ENCODE measurements at regions not wholly inside any gene's neighbourhood (a gene's known extent, or its start where the extent isn't known, plus 50 kb on each side); places are given as distances from the start of the nearest gene placed in this dataset.

GRCh38 chr17:36661047-36661666 lies 59.8 kb downstream of the MRM1 start:
- no peak for DNase-seq (ENCODE audit: low read depth in 2 of 2)

DNA sequence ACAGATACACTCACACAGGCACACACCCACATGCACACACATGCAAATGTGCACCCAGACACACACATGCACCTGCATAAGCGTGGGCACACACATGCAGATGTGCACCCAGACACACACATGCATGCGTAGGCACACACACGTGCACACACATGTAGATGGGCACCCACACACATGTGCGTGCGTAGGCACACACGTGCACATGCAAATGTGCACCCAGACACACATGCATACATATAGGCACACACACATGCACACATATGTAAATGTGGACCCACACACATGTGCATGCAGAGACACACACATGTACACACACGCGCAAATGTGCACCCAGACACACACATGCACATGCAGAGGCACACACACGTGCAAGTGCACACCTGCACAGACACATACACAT lies 60.3 kb downstream of the MRM1 start:
- DNase-seq (ENCODE audit: low read depth in 2 of 2): no peak

- no peak for DNase-seq (ENCODE audit: low read depth in 2 of 2)
Measured at GRCh38 chr17:36665417-36665816, 64.0 kb downstream of the MRM1 start.

- DNase-seq (ENCODE audit: low read depth in 2 of 2): no peak
Measured at GRCh38 chr17:36667922-36668321, 66.5 kb downstream of the MRM1 start.

DNA sequence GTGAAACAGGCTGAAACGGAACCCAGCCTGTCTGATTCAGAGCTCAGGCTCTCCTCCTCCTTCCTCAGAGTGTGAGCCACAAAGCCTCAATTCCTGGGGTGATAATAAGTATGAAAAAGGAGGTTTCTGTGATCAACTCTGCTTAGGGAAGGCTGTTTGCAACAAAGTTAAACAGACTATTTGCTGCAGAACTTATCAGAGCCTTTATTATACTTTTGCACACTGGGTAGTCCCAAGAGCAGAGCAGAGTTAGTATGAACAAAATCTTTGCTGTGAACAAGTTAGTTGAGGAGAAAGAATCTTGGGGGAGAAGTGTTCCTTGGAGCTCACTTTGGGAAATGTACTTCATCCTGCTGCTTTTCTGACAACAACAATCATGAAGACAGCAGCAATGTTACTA lies 67.4 kb downstream of the MRM1 start:
- no peak for DNase-seq (ENCODE audit: low read depth in 2 of 2)

DNA sequence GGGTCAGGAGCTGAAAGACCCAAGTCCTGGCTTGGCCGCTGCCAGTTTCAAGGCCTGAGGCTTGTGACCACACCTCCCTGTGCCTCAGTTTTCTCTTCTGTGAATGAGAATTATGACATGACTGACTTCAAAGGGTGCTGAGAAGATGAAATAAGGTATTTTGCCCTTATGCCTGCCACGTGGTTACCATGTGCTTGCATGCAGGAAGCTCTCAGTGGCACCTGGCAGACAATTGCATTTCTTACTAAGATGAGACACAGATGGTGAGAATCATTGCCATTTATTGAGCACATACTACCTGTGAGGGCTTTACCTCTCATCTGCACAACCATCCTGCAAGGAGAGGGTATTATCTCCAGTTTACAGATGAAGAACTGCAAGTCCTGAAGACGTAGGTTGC lies 69.8 kb downstream of the MRM1 start:
- DNase-seq (ENCODE audit: low read depth in 2 of 2): no peak

DNA sequence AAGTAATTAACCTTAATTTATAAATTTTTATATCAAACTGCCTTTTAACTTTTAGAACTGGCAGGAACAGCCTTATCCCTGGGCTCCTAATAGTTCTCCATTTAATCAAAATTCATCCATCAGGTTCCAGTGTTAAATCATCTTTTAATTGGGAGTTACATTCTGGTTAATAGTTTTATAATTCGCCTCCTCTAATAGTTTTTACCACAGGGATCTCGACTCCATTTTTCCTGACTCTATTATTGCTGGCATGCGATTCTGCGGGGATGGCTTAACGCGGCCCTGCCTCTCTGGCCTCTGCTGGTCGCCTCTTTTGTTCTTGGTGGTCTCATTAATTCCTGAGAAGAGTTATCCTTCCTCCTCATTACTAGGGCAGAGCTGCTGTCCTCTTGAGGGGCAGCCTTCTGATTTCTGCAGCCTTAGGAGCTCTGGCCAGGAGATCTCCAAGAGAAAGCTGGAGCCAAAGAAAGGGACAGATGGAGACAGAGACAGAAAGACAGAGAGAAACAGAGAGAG lies 71.1 kb downstream of the MRM1 start:
- no peak for DNase-seq (ENCODE audit: low read depth in 2 of 2)

GRCh38 chr17:36673068-36673467 lies 71.7 kb downstream of the MRM1 start:
- DNase-seq (ENCODE audit: low read depth in 2 of 2): no peak

DNA sequence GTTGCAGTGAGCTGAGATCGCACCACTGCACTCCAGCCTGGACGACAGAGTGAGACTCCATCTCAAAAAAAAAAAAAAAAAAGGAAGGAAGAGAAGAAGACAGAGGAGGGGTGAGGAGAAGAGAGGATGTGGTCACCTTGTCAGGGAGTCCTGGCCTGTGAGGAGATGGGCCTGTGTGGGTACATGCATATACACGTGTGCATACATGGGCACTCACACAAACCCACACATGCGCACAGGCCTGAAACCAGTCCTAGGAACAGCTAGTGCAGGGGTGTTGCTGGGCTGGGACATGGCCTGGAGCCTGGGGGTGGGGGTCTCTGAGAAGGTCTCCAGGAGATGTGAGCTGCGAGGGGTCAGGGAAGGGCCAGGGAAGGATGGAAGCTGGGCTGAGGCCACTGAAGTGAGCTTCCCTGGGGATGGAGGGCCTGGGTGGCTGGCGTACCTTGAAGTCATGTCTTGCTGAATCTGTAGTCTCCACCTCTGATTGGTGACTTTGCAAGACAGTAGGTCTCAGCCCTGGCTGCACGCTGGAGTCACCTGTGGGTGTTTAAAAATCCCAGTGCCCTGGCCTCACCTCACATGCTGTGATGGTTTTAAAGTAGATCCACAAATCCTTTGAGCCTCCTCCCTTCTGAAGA lies 72.4 kb downstream of the MRM1 start:
- DNase-seq (ENCODE audit: low read depth in 2 of 2): no peak

DNA sequence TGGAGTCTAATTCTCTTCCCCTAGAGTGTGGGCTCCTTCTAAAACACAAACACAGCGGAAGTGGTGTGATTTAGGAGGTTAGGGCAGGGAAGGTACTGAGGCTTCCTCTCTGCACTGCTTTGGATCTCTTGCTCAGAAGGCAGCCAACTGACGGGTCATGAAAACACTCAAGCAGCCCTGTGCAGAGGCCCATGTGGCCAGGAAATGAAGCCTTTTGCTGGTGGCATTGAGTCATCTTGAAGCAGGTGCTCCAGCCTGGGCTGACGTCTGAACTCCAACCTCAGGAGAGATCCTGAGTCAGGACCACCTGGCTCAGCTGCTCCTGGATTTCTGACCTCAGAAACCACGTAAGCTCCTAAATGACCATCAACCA lies 72.9 kb downstream of the MRM1 start:
- no peak for DNase-seq (ENCODE audit: low read depth in 2 of 2)

DNA sequence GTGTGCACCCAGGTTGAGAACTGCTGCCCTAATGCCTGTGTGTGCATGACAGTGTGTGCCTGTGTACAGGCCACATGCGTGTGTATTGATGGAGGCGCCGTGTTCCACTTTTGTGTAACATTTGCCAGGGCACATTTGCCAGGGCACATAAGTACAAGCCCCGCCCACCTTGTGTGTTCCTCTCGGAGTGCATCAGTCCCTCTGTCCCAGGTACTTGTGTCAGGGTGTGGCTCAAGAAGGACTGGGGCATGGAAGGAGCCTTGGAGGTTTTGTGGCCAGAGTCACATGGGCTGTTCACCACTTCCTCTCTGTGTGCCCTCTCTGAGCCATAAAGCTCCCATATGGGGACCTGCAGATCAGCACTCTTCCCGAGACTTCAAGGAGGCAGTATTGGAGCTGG lies 73.9 kb downstream of the MRM1 start:
- DNase-seq (ENCODE audit: low read depth in 2 of 2): no peak

- DNase-seq (ENCODE audit: low read depth in 2 of 2): no peak
Measured at GRCh38 chr17:36675786-36676185, 74.4 kb downstream of the MRM1 start.

GRCh38 chr17:36679815-36680467 lies 78.6 kb downstream of the MRM1 start:
- DNase-seq (ENCODE audit: low read depth in 2 of 2): no peak

GRCh38 chr17:36680701-36681202 lies 79.4 kb downstream of the MRM1 start:
- DNase-seq (ENCODE audit: low read depth in 2 of 2): no peak

DNA sequence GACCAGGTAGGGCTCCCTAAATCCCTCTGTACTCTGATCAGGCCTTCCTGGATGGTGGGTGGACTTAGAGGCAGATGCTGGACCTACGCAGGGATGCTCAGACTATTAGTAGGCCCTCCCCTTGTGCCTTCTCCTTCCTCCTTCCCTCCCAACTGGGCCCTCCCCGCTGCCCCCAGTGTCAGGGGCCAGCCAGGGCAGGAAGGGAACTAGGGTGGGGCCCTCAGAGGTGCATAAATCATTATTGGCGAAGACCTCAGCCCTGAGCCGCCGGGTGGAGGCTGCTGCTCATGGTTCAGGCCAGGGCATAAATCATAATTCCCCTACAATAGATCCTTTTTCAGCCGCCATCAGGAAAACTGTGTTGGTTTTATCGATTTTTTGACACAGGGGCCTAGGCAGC lies 81.4 kb downstream of the MRM1 start:
- DNase-seq (ENCODE audit: low read depth in 2 of 2): no peak

GRCh38 chr17:36683387-36683786 lies 82.0 kb downstream of the MRM1 start:
- DNase-seq (ENCODE audit: low read depth in 2 of 2): no peak

GRCh38 chr17:36684134-36684533 lies 82.8 kb downstream of the MRM1 start:
- DNase-seq (ENCODE audit: low read depth in 2 of 2): no peak

DNA sequence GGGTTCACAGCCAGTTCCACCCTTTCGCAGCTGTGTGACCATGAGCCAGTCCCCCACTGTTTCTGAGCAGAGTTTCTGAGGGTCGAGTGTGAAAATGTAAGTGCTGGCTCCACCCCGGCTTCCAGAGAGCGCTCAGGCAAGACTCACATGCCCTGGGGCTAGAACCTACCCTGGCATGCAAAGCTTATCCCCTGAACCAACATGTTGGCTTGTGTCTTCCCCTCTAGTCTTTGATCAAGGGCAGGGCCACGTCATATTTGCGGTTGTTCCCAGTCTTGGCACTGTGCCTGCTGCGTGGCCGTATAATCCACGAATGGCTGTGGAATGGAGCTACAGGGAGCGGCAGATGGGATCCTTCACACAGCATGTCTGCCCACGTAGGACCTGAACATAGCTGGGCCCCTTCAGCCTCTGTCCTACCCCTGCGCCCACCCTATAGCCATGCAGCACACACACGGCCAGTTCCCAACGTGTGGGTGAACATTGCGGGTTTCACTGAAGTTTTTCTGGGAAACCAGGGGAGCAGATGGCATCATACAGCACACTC lies 84.8 kb downstream of the MRM1 start:
- DNase-seq (ENCODE audit: low read depth in 2 of 2): no peak

DNA sequence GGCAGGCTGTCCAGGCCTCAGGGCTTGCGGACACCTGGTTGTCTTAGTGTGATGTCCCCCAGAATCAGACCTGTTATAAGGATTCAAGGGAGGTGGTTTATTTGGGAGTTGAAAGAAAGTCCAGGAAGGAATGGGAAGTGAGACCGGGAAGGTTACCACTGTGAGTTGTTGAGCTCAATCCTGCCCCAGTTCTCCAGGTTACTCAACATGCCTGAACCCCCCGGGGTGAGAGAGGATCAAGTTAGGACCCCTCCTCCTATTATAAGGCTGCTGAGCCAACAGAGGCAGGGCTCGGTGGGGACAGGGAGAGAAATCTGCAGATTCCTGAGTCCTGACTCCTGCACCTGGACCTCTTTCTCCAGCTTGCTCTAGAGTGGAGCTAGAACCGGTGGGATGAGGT lies 86.4 kb downstream of the MRM1 start:
- DNase-seq (ENCODE audit: low read depth in 2 of 2): no peak

DNA sequence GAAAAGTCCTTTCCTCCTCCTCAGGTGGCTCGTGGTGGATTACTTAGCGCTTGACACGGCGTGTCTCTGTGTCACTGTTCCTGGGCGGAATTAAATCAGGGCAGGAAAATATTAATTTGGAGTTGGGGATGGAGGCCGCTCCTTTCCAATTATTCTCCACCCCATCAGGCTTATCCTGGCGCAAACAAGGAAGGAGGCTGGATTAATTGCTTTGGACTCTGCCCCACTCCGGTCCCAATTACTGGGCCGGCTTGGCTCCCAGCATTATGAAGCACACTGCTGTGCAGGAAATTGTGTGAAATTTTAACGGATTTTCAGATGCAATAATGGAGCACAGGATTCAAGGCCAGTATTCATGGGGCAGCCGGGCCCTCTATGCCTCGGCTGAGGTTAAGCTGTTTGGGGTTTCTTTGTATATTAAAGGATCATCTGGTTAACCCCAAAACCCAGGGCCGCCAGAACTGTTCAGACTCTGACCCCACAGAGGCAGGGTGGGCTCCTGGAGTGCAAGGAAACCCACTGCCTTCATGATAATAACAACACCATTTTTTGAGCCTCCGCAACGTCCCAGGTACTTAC lies 87.8 kb downstream of the MRM1 start:
- no peak for DNase-seq (ENCODE audit: low read depth in 2 of 2)

DNA sequence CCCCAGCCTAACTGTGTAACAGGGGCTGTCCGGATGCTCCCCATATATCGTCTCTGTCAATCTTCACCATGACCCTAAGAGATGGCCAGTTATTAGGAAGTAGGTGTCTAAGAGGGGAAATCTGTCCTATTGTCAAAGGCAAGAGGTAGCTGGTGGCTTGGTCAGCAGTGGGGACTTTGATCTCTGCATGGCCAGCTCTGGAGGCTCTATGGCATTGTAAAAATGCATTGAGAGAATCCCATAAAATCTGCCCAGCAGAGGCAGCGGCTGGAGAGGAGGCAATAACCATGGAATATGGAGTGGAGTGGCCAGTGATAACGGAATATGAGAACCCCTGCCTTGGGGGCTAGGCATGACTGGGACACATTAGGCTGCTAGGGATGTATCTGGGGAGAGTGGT lies 88.8 kb downstream of the MRM1 start:
- DNase-seq (ENCODE audit: low read depth in 2 of 2): no peak

GRCh38 chr17:36691606-36692005 lies 90.2 kb downstream of the MRM1 start:
- no peak for DNase-seq (ENCODE audit: low read depth in 2 of 2)
